ENCODE measurements at regions not wholly inside any gene's neighbourhood (a gene's known extent, or its start where the extent isn't known, plus 50 kb on each side); places are given as distances from the start of the nearest gene placed in this dataset.

DNA sequence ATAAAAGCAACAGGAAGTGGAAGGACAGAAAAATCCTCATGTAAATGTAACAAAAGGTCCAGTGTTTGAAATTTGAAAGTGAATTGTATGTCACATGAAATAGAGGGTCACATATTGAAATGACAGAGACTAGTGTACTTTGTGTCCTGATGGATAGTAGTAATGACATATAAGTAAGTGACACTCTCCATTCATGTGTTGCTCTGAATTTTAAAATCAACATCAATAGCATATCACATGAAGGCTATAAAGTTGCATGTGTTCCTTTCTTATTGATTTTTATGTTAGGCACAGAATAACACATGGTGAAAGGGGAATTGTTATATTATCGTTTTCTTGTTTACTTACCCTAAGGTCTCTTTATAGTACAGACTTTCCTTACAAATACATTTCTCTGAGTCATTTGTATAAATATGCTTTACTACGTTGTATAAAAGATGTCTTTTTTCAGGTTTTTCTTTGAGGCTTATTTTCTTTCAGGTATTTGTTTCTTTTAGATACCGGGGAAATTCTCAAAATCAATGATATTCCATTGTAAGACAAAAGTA lies 104.6 kb upstream of the CACNA2D1 start:
- no peak overlapping the region for H3K4me3 ChIP-seq (ENCODE audit: low read length)
- H3K27ac ChIP-seq (ENCODE audit: low read length) = no peak overlapping the region
- no peaks in the 10 kb centered on the region for H3K36me3 ChIP-seq (ENCODE audit: insufficient read depth, low read length)
- no peaks in the 10 kb centered on the region for H3K4me1 ChIP-seq (ENCODE audit: low read length)
- no peaks in the 10 kb centered on the region for H4K20me1 ChIP-seq (ENCODE audit: insufficient read depth, low read depth, low read length)
- no peaks in the 10 kb centered on the region for H3K9me2 ChIP-seq (replicated peaks; ENCODE audit: insufficient read depth, low read length)
- no peak for DNase-seq
- H3K27me3 ChIP-seq (ENCODE audit: low read length) = no peaks in the 10 kb centered on the region
- H3K9me3 ChIP-seq (ENCODE audit: low read length) = peaks cover 14% of the 10 kb centered on the region
- H3K79me2 ChIP-seq (ENCODE audit: low read length) = no peaks in the 10 kb centered on the region
- no peak overlapping the region for H3K9ac ChIP-seq (ENCODE audit: low read length)
- no peak overlapping the region for H2AFZ ChIP-seq (ENCODE audit: low read length)
- H3K4me2 ChIP-seq (ENCODE audit: low read depth, low read length, poor library complexity, severe bottlenecking) = no peak overlapping the region

DNA sequence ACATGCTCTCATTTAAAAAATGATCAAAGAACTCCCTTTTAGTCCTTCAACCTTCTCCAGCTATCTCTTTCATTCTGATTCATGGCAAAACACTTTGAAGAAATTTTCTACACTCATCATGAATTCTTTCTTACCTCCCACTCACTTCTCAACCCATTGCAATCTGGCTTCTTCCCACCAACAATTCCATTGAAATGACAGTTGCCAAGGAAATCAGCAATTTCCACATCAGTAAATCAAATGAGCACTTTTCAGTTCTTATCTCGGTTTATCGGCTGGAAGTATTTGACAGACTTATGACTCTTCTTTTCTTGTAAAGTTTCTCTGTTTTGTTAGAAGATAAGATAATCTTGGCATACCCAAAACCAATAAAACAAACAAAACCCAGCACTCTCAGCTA lies 99.1 kb upstream of the CACNA2D1 start:
- Histone ChIP-seq H3K4me2 (ENCODE audit: low read depth, low read length, poor library complexity, severe bottlenecking) (no peak overlapping the region), H4K20me1 (ENCODE audit: insufficient read depth, low read depth, low read length) (no peaks in the 10 kb centered on the region), H3K27me3 (ENCODE audit: low read length) (no peaks in the 10 kb centered on the region), H3K4me3 (ENCODE audit: low read length) (no peak overlapping the region), H3K9me2 (replicated peaks; ENCODE audit: insufficient read depth, low read length) (no peaks in the 10 kb centered on the region), H3K79me2 (ENCODE audit: low read length) (no peaks in the 10 kb centered on the region), H3K9ac (ENCODE audit: low read length) (no peak overlapping the region), H3K9me3 (ENCODE audit: low read length) (peaks cover 19% of the 10 kb centered on the region), H3K36me3 (ENCODE audit: insufficient read depth, low read length) (no peaks in the 10 kb centered on the region), H3K27ac (ENCODE audit: low read length) (no peak overlapping the region), H3K4me1 (ENCODE audit: low read length) (no peaks in the 10 kb centered on the region), H2AFZ (ENCODE audit: low read length) (no peak overlapping the region)
- DNase-seq = no peak

DNA sequence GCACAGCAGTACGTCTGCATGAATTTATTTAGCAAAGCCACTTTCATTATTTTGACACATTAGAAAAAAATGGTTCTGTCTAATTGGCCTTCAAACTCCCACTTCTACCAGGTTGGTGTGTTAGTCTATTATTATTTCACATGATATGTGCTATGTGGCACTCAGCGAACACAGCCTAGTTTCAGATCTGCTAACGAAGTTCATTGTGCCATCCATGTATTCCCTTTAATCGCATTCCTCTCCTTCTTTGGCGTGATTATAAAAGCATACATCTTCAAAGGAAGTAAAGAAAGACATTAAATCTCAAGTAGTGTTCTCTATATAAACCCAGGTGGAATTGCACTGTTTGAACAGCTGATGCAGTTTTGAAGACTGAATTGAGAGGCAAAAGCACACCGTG lies 96.4 kb upstream of the CACNA2D1 start:
- Histone ChIP-seq H3K4me1 (ENCODE audit: low read length) (no peaks in the 10 kb centered on the region), H3K9ac (ENCODE audit: low read length) (no peak overlapping the region), H3K27me3 (ENCODE audit: low read length) (no peaks in the 10 kb centered on the region), H2AFZ (ENCODE audit: low read length) (no peak overlapping the region), H3K9me3 (ENCODE audit: low read length) (peaks cover 18% of the 10 kb centered on the region), H4K20me1 (ENCODE audit: insufficient read depth, low read depth, low read length) (no peaks in the 10 kb centered on the region), H3K36me3 (ENCODE audit: insufficient read depth, low read length) (no peaks in the 10 kb centered on the region), H3K4me3 (ENCODE audit: low read length) (no peak overlapping the region), H3K9me2 (replicated peaks; ENCODE audit: insufficient read depth, low read length) (no peaks in the 10 kb centered on the region), H3K79me2 (ENCODE audit: low read length) (no peaks in the 10 kb centered on the region), H3K27ac (ENCODE audit: low read length) (no peak overlapping the region), H3K4me2 (ENCODE audit: low read depth, low read length, poor library complexity, severe bottlenecking) (no peak overlapping the region)
- no peak for DNase-seq

DNA sequence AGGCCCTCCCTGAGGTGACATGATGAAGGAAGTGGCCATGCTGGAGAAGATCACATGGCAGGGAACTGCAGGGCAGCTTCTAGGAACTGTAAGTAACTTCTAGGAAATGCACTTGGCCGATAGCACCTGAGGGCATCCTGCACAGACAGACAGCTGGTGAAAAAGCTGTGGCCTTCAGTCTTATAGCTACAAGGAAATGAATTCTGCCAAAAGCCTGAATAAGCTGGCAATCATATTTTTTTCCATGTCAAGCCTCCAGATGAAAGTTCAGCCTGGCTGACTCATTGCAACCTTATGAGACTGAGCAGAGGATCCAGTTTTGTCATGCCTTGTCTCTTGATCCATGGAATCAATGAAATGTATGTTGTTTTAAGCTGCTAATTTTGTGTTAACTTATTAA lies 91.1 kb upstream of the CACNA2D1 start:
- Histone ChIP-seq H2AFZ (ENCODE audit: low read length) (no peak overlapping the region), H3K27ac (ENCODE audit: low read length) (no peak overlapping the region)

DNA sequence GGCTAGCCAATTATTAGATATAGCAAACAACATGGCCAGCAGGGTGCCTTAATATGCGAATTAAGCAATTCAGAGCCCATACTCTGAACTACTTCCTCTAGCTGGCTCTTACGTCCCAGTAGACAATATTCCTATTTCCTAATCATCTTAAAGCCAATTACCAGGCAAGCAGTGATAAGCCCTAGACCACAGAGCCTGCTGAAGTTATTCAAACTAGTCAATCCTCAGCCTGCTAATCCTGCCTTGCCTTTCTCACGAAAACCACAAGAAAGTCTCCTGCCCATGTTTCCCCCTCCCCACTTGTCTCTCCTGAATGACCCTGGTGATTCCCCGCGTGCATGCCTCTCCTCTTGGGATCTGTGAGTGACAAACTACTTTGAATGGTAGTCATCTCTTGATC lies 86.8 kb upstream of the CACNA2D1 start:
- Histone ChIP-seq H3K79me2 (ENCODE audit: low read length) (no peaks in the 10 kb centered on the region), H2AFZ (ENCODE audit: low read length) (no peak overlapping the region), H3K27me3 (ENCODE audit: low read length) (no peaks in the 10 kb centered on the region), H3K4me2 (ENCODE audit: low read depth, low read length, poor library complexity, severe bottlenecking) (no peak overlapping the region), H3K36me3 (ENCODE audit: insufficient read depth, low read length) (no peaks in the 10 kb centered on the region), H3K9ac (ENCODE audit: low read length) (no peak overlapping the region), H4K20me1 (ENCODE audit: insufficient read depth, low read depth, low read length) (no peaks in the 10 kb centered on the region), H3K4me3 (ENCODE audit: low read length) (no peak overlapping the region), H3K9me3 (ENCODE audit: low read length) (peaks cover 25% of the 10 kb centered on the region), H3K9me2 (replicated peaks; ENCODE audit: insufficient read depth, low read length) (no peaks in the 10 kb centered on the region), H3K4me1 (ENCODE audit: low read length) (no peaks in the 10 kb centered on the region), H3K27ac (ENCODE audit: low read length) (no peak overlapping the region)
- no peak for DNase-seq

More for the DNA sequence above, 91.1 kb upstream of the CACNA2D1 start:
- Histone ChIP-seq H3K36me3 (ENCODE audit: insufficient read depth, low read length) (no peaks in the 10 kb centered on the region), H4K20me1 (ENCODE audit: insufficient read depth, low read depth, low read length) (no peaks in the 10 kb centered on the region), H3K9me3 (ENCODE audit: low read length) (peaks cover 24% of the 10 kb centered on the region), H3K4me2 (ENCODE audit: low read depth, low read length, poor library complexity, severe bottlenecking) (no peak overlapping the region), H3K4me3 (ENCODE audit: low read length) (no peak overlapping the region), H3K9me2 (replicated peaks; ENCODE audit: insufficient read depth, low read length) (no peaks in the 10 kb centered on the region), H3K9ac (ENCODE audit: low read length) (no peak overlapping the region), H3K4me1 (ENCODE audit: low read length) (no peaks in the 10 kb centered on the region), H3K27me3 (ENCODE audit: low read length) (no peaks in the 10 kb centered on the region), H3K79me2 (ENCODE audit: low read length) (no peaks in the 10 kb centered on the region)
- no peak for DNase-seq

DNA sequence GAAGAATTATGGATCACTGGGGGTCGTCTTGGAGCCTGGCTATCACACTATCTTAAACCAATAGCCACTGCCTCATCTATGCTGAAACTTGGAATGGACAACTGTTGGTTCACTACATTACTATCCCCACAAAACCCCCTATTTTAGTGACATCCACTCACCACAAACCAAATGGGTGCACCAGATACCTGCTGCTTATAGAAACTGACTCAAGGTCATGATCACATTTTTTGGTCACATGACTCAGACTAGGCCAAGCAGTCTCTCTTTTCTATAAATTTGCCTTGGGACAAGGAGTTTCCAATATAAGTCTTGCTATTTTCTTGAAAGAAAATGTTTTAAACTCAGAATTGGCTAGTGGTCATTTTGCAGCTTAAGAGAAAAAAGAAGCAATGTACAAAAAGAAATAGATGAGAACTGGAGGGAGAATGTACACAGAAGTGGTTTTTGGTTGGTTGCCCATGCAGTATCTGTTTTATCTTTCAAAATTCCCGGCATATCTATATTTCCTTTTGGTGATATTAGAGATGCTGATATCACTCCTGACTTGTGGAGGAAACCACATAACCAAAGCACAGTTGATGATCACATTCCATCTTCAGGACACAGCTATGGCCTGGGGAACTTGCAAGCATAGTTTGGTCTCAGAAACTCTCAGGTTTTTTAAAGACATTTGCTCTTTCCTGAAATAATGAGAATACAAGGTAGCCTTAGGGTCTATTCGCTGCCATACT lies 85.2 kb upstream of the CACNA2D1 start:
- H4K20me1 ChIP-seq (ENCODE audit: insufficient read depth, low read depth, low read length) = no peaks in the 10 kb centered on the region
- H3K27ac ChIP-seq (ENCODE audit: low read length) = no peak overlapping the region
- no peaks in the 10 kb centered on the region for H3K27me3 ChIP-seq (ENCODE audit: low read length)
- no peak overlapping the region for H2AFZ ChIP-seq (ENCODE audit: low read length)
- peaks cover 24% of the 10 kb centered on the region; the same call in 1 of the 2 replicates for H3K9me3 ChIP-seq (ENCODE audit: low read length)
- H3K36me3 ChIP-seq (ENCODE audit: insufficient read depth, low read length) = no peaks in the 10 kb centered on the region
- H3K4me1 ChIP-seq (ENCODE audit: low read length) = no peaks in the 10 kb centered on the region
- no peak overlapping the region for H3K9ac ChIP-seq (ENCODE audit: low read length)
- H3K4me3 ChIP-seq (ENCODE audit: low read length) = no peak overlapping the region
- DNase-seq = no peak
- no peak overlapping the region for H3K4me2 ChIP-seq (ENCODE audit: low read depth, low read length, poor library complexity, severe bottlenecking)
- no peaks in the 10 kb centered on the region for H3K79me2 ChIP-seq (ENCODE audit: low read length)
- no peaks in the 10 kb centered on the region for H3K9me2 ChIP-seq (replicated peaks; ENCODE audit: insufficient read depth, low read length)

DNA sequence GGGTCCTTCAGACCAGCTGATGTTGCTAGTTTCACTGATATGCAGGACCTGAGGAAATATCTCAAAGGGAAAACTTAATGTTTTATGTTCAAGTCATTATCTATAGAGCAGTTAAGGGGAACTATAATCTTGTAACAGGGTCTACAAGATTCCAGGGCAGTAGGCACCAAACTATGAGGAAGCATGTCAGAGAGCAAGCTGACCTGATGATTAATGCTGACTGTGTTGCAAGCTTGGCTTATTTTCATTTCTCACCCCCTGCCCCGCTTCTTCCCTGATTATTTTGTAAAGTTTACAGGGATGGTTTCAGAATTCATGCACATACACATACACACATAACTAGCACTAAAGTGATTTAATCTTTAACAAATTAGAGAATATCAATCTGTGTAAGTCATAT lies 84.3 kb upstream of the CACNA2D1 start:
- DNase-seq = no peak
- no peaks in the 10 kb centered on the region for H3K9me2 ChIP-seq (replicated peaks; ENCODE audit: insufficient read depth, low read length)
- peaks cover 24% of the 10 kb centered on the region; the same call in 1 of the 2 replicates for H3K9me3 ChIP-seq (ENCODE audit: low read length)
- no peaks in the 10 kb centered on the region for H4K20me1 ChIP-seq (ENCODE audit: insufficient read depth, low read depth, low read length)
- no peaks in the 10 kb centered on the region for H3K36me3 ChIP-seq (ENCODE audit: insufficient read depth, low read length)
- H3K4me2 ChIP-seq (ENCODE audit: low read depth, low read length, poor library complexity, severe bottlenecking) = no peak overlapping the region
- H3K9ac ChIP-seq (ENCODE audit: low read length) = no peak overlapping the region
- no peaks in the 10 kb centered on the region for H3K4me1 ChIP-seq (ENCODE audit: low read length)
- no peak overlapping the region for H3K4me3 ChIP-seq (ENCODE audit: low read length)
- no peaks in the 10 kb centered on the region for H3K27me3 ChIP-seq (ENCODE audit: low read length)
- no peak overlapping the region for H2AFZ ChIP-seq (ENCODE audit: low read length)
- H3K79me2 ChIP-seq (ENCODE audit: low read length) = no peaks in the 10 kb centered on the region
- no peak overlapping the region for H3K27ac ChIP-seq (ENCODE audit: low read length)

DNA sequence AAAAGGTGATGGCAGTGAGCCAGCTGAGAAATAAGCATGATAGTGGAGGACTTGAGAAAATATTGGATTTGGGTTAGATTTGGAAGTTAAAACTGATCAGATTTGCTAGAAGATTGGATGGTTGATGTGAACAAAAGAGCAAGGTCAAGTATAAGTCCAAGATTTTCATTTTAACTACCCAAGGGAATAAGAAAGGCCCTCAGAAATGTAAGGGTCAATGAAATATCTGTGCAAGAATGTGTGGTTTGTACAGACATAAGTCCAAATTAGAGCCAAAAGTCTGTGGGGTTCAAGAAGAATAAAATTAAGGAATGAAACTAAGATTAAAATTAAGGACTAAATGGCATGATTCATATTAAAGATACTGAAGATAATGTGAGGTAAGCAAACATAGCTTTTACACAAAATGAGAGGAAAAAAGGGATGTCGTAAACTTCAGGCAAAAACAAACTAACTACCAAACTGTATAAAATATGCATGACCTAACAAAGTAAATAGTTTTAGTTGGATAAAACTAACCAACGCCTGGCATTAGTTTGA lies 78.4 kb upstream of the CACNA2D1 start:
- no peaks in the 10 kb centered on the region for H3K27me3 ChIP-seq (ENCODE audit: low read length)
- H3K36me3 ChIP-seq (ENCODE audit: insufficient read depth, low read length) = no peaks in the 10 kb centered on the region
- H3K4me1 ChIP-seq (ENCODE audit: low read length) = no peaks in the 10 kb centered on the region
- no peak overlapping the region for H3K9ac ChIP-seq (ENCODE audit: low read length)
- H3K9me2 ChIP-seq (replicated peaks; ENCODE audit: insufficient read depth, low read length) = no peaks in the 10 kb centered on the region
- no peaks in the 10 kb centered on the region for H4K20me1 ChIP-seq (ENCODE audit: insufficient read depth, low read depth, low read length)
- H3K4me2 ChIP-seq (ENCODE audit: low read depth, low read length, poor library complexity, severe bottlenecking) = no peak overlapping the region
- no peak overlapping the region for H3K27ac ChIP-seq (ENCODE audit: low read length)
- H3K79me2 ChIP-seq (ENCODE audit: low read length) = no peaks in the 10 kb centered on the region
- peaks cover 12% of the 10 kb centered on the region; the same call in 1 of the 2 replicates for H3K9me3 ChIP-seq (ENCODE audit: low read length)
- no peak overlapping the region for H3K4me3 ChIP-seq (ENCODE audit: low read length)
- no peak for DNase-seq
- H2AFZ ChIP-seq (ENCODE audit: low read length) = no peak overlapping the region

Data from Karpas-422 (cell line).